ENCODE measurements at regions not wholly inside any gene's neighbourhood (a gene's known extent, or its start where the extent isn't known, plus 50 kb on each side); places are given as distances from the start of the nearest gene placed in this dataset.

GRCh38 chr16:48444574-48444973 is 59.4 kb upstream of the SIAH1 start:
- Histone ChIP-seq H3K4me2 (ENCODE audit: insufficient read depth, low read length) (peak overlapping the region; percentile 21), H3K27ac (ENCODE audit: insufficient read depth, low read depth, low read length) (peak overlapping the region; percentile 53), H3K4me1 (ENCODE audit: control insufficient read depth, extremely low read depth, insufficient read depth, low read length) (peaks cover 9% of the 10 kb centered on the region), H4K20me1 (replicated peaks; ENCODE audit: control insufficient read depth, extremely low read depth, insufficient read depth, low read length) (no peaks in the 10 kb centered on the region), H3K9ac (replicated peaks; ENCODE audit: extremely low read depth, insufficient read depth, low read length) (no peak overlapping the region), H3K9me3 (replicated peaks; ENCODE audit: control insufficient read depth, insufficient read depth, low read length) (no peaks in the 10 kb centered on the region), H3K9me1 (replicated peaks; ENCODE audit: control insufficient read depth, extremely low read depth, insufficient read depth, low read length) (no peaks in the 10 kb centered on the region), H3K79me2 (ENCODE audit: control insufficient read depth, insufficient read depth, low read length) (no peaks in the 10 kb centered on the region), H3K4me3 (replicated peaks in 1 of 3; ENCODE audit: insufficient read depth in 1 of 3, low read depth in 1 of 3, low read length in 3 of 3) (no peak overlapping the region), H3K27me3 (ENCODE audit: control insufficient read depth in 2 of 2, insufficient read depth in 2 of 2, low read length in 2 of 2) (no peaks in the 10 kb centered on the region), H2AFZ (ENCODE audit: low read depth, low read length) (peak overlapping the region; percentile 90), H3K36me3 (ENCODE audit: control insufficient read depth in 2 of 2, extremely low read depth in 1 of 2, insufficient read depth in 2 of 2, low read length in 2 of 2) (no peaks in the 10 kb centered on the region)
- FAIRE-seq (peak; percentile 84), DNase-seq (ENCODE audit: low read depth, low spot score) (peak; percentile 30)
- dilution Hi-C loops (cut with MboI; ENCODE audit: extremely low pct_ligation_motif_present, low sequenced_read_pairs), result no loop called here
- ChIA-PET CTCF (interaction anchor here (1.9 kb wide), 1 partner anchor 178 kb away, joined by 5 read pairs; no protein-coding TSS in a partner anchor), POLR2A (no interaction called here)
- TSS peak; percentile 43 for BruUV-seq (replicated peaks)
- TF ChIP-seq JUN (IDR thresholded peaks at IDR 0.05; ENCODE audit: borderline replicate concordance, insufficient read depth, insufficient read length, low read depth) (peak; percentile 55), MYC (IDR thresholded peaks at IDR 0.05; ENCODE audit: low read depth, low read length) (no peak)
- intact Hi-C loops (cut with micrococcal nuclease), result loop anchor here (2.0 kb wide), 1 partner anchor 60 kb away; the partner anchor contains the start of gene SIAH1

GRCh38 chr16:48442379-48442778 is 57.2 kb upstream of the SIAH1 start:
- DNase-seq (ENCODE audit: low read depth, low spot score), result no peak
- dilution Hi-C loops (cut with MboI; ENCODE audit: extremely low pct_ligation_motif_present, low sequenced_read_pairs), result no loop called here
- ChIA-PET POLR2A (no interaction called here), CTCF (no interaction called here)
- Histone ChIP-seq H2AFZ (ENCODE audit: low read depth, low read length) (no peak overlapping the region), H3K27me3 (ENCODE audit: control insufficient read depth in 2 of 2, insufficient read depth in 2 of 2, low read length in 2 of 2) (no peaks in the 10 kb centered on the region), H3K27ac (ENCODE audit: insufficient read depth, low read depth, low read length) (no peak overlapping the region), H3K9me3 (replicated peaks; ENCODE audit: control insufficient read depth, insufficient read depth, low read length) (no peaks in the 10 kb centered on the region), H3K9me1 (replicated peaks; ENCODE audit: control insufficient read depth, extremely low read depth, insufficient read depth, low read length) (no peaks in the 10 kb centered on the region), H3K4me3 (replicated peaks in 1 of 3; ENCODE audit: insufficient read depth in 1 of 3, low read depth in 1 of 3, low read length in 3 of 3) (no peak overlapping the region), H4K20me1 (replicated peaks; ENCODE audit: control insufficient read depth, extremely low read depth, insufficient read depth, low read length) (no peaks in the 10 kb centered on the region), H3K4me2 (ENCODE audit: insufficient read depth, low read length) (no peak overlapping the region), H3K9ac (replicated peaks; ENCODE audit: extremely low read depth, insufficient read depth, low read length) (no peak overlapping the region), H3K79me2 (ENCODE audit: control insufficient read depth, insufficient read depth, low read length) (no peaks in the 10 kb centered on the region), H3K4me1 (ENCODE audit: control insufficient read depth, extremely low read depth, insufficient read depth, low read length) (peaks cover 9% of the 10 kb centered on the region), H3K36me3 (ENCODE audit: control insufficient read depth in 2 of 2, extremely low read depth in 1 of 2, insufficient read depth in 2 of 2, low read length in 2 of 2) (no peaks in the 10 kb centered on the region)
- intact Hi-C loops (cut with micrococcal nuclease), result no loop called here
- TF ChIP-seq JUN (IDR thresholded peaks at IDR 0.05; ENCODE audit: borderline replicate concordance, insufficient read depth, insufficient read length, low read depth) (no peak), POLR2AphosphoS5 (IDR thresholded peaks at IDR 0.05; ENCODE audit: insufficient read depth, low read depth, low read length) (no peak), MYC (IDR thresholded peaks at IDR 0.05; ENCODE audit: low read depth, low read length) (no peak), CTCF (IDR thresholded peaks at IDR 0.05; ENCODE audit: extremely low read depth in 1 of 2, insufficient read depth in 1 of 2, low read depth in 1 of 2, low read length in 2 of 2) (no peak), EZH2 (IDR thresholded peaks at IDR 0.05; ENCODE audit: borderline replicate concordance, low read depth, low read length, severe bottlenecking) (no peak), POLR2A (IDR thresholded peaks at IDR 0.05; ENCODE audit: low read depth, low read length) (no peak), MAX (IDR thresholded peaks at IDR 0.05; ENCODE audit: insufficient read depth, insufficient read length) (no peak), GATA2 (IDR thresholded peaks at IDR 0.05; ENCODE audit: insufficient read depth, insufficient read length, low read depth, low read length) (no peak), FOS (IDR thresholded peaks at IDR 0.05; ENCODE audit: borderline replicate concordance, insufficient read depth, low read length) (no peak)
- no TSS peak for BruUV-seq (replicated peaks)
- FAIRE-seq, result no peak

Measured in endothelial cell of umbilical vein (primary cell).